ENCODE measurements at regions not wholly inside any gene's neighbourhood (a gene's known extent, or its start where the extent isn't known, plus 50 kb on each side); places are given as distances from the start of the nearest gene placed in this dataset.
"Not testable (repeated sequence)": the region's sequence is repeated elsewhere in the genome, so short reads cannot be mapped to it uniquely, and the experiment has no call there.

GRCh38 chr4:13750594-13750993 lies 123.1 kb upstream of the BOD1L1 start:
- DNase-seq (ENCODE audit: low read depth, low spot score): no peak

GRCh38 chr4:13761581-13761980 lies 134.1 kb upstream of the BOD1L1 start:
- DNase-seq (ENCODE audit: low read depth, low spot score); H3K4me3 ChIP-seq (ENCODE audit: low read length): not testable (repeated sequence)

More at GRCh38 chr4:13750594-13750993, 123.1 kb upstream of the BOD1L1 start:
- no peak overlapping the region for H3K4me3 ChIP-seq (ENCODE audit: low read length)

GRCh38 chr4:13762130-13762529 lies 134.6 kb upstream of the BOD1L1 start:
- no peak overlapping the region for H3K4me3 ChIP-seq (ENCODE audit: low read length)
- DNase-seq (ENCODE audit: low read depth, low spot score): no peak

GRCh38 chr4:13763707-13764106 lies 136.2 kb upstream of the BOD1L1 start:
- no peak for DNase-seq (ENCODE audit: low read depth, low spot score)
- H3K4me3 ChIP-seq (ENCODE audit: low read length): no peak overlapping the region

GRCh38 chr4:13765539-13765938 lies 138.0 kb upstream of the BOD1L1 start:
- DNase-seq (ENCODE audit: low read depth, low spot score): no peak
- H3K4me3 ChIP-seq (ENCODE audit: low read length): no peak overlapping the region

GRCh38 chr4:13766761-13767540 lies 139.4 kb upstream of the BOD1L1 start:
- no peak overlapping the region for H3K4me3 ChIP-seq (ENCODE audit: low read length)
- DNase-seq (ENCODE audit: low read depth, low spot score): no peak

- H3K4me3 ChIP-seq (ENCODE audit: low read length): no peak overlapping the region
- no peak for DNase-seq (ENCODE audit: low read depth, low spot score)
Measured at GRCh38 chr4:13777341-13777740, 149.8 kb upstream of the BOD1L1 start.

GRCh38 chr4:13778367-13778766 lies 150.8 kb upstream of the BOD1L1 start:
- H3K4me3 ChIP-seq (ENCODE audit: low read length): no peak overlapping the region
- DNase-seq (ENCODE audit: low read depth, low spot score): no peak

GRCh38 chr4:13782231-13782630 lies 154.7 kb upstream of the BOD1L1 start:
- no peak for DNase-seq (ENCODE audit: low read depth, low spot score)
- no peak overlapping the region for H3K4me3 ChIP-seq (ENCODE audit: low read length)

- H3K4me3 ChIP-seq (ENCODE audit: low read length): no peak overlapping the region
- DNase-seq (ENCODE audit: low read depth, low spot score): peak; percentile 44
Measured at GRCh38 chr4:13783800-13784411, 156.4 kb upstream of the BOD1L1 start.

- no peak for DNase-seq (ENCODE audit: low read depth, low spot score)
- H3K4me3 ChIP-seq (ENCODE audit: low read length): no peak overlapping the region
Measured at GRCh38 chr4:13793020-13793710, 165.6 kb upstream of the BOD1L1 start.

GRCh38 chr4:13794819-13795565 lies 167.5 kb upstream of the BOD1L1 start:
- no peak overlapping the region for H3K4me3 ChIP-seq (ENCODE audit: low read length)
- DNase-seq (ENCODE audit: low read depth, low spot score): no peak

GRCh38 chr4:13797061-13797460 lies 169.5 kb upstream of the BOD1L1 start:
- no peak overlapping the region for H3K4me3 ChIP-seq (ENCODE audit: low read length)
- DNase-seq (ENCODE audit: low read depth, low spot score): no peak

- H3K4me3 ChIP-seq (ENCODE audit: low read length): no peak overlapping the region
- no peak for DNase-seq (ENCODE audit: low read depth, low spot score)
Measured at GRCh38 chr4:13815231-13815630, 187.7 kb upstream of the BOD1L1 start.

GRCh38 chr4:13816472-13816871 lies 188.9 kb upstream of the BOD1L1 start:
- no peak for DNase-seq (ENCODE audit: low read depth, low spot score)
- H3K4me3 ChIP-seq (ENCODE audit: low read length): no peak overlapping the region

- no peak overlapping the region for H3K4me3 ChIP-seq (ENCODE audit: low read length)
Measured at GRCh38 chr4:13821522-13821921, 194.0 kb upstream of the BOD1L1 start.

GRCh38 chr4:13825822-13826221 lies 198.3 kb upstream of the BOD1L1 start:
- not testable (repeated sequence) for H3K4me3 ChIP-seq (ENCODE audit: low read length); DNase-seq (ENCODE audit: low read depth, low spot score)

More at GRCh38 chr4:13821522-13821921, 194.0 kb upstream of the BOD1L1 start:
- DNase-seq (ENCODE audit: low read depth, low spot score): no peak

- DNase-seq (ENCODE audit: low read depth, low spot score): no peak
- no peak overlapping the region for H3K4me3 ChIP-seq (ENCODE audit: low read length)
Measured at GRCh38 chr4:13829457-13829856, 201.9 kb upstream of the BOD1L1 start.

- no peak overlapping the region for H3K4me3 ChIP-seq (ENCODE audit: low read length)
- DNase-seq (ENCODE audit: low read depth, low spot score): no peak
Measured at GRCh38 chr4:13830449-13830848, 202.9 kb upstream of the BOD1L1 start.
